Panc1 (cell line): ENCODE measurements at regions not wholly inside any gene's neighbourhood (a gene's known extent, or its start where the extent isn't known, plus 50 kb on each side); places are given as distances from the start of the nearest gene placed in this dataset.

Experiments
- ATAC-seq: fragments of 200-7000 bp; cut with Tn5 transposase; 2 replicates; pipeline ENCODE4 v1.9.1; 2020; ENCODE audit warnings: mild to moderate bottlenecking, moderate library complexity
- BruUV-seq: library from RNA; stranded (reverse); fragments of 400-500 nt; replicated peaks from 2 replicates; lab custom pipeline; 2021; lab: Mats Ljungman, UMichigan
- CTCF ChIA-PET: fragments of 300-600 bp; sonication (Branson Sonifier 250); formaldehyde crosslinking; loops from one replicate; lab custom pipeline; 2022; ENCODE audit warnings: antibody characterized with exemption; lab: Charles Lee
- POLR2A ChIA-PET: fragments of 300-600 bp; sonication (Branson Sonifier 250); formaldehyde crosslinking; loops from one replicate; lab custom pipeline; 2022; ENCODE audit warnings: antibody characterized with exemption; lab: Charles Lee
- DNase-seq: peaks from one replicate; pipeline ENCODE4 v3.0.0-alpha.2; 2010; ENCODE audit warnings: low read depth, low spot score
- H3K27ac ChIP-seq: 2 replicates; pipeline ENCODE4 v1.5.1; 2011; ENCODE audit warnings: mild to moderate bottlenecking, low read length, inconsistent platforms
- H3K27me3 ChIP-seq: fragments of 200-500 bp; sonication (Bioruptor generic); 2 replicates; pipeline ENCODE4 v1.6.0; 2014; ENCODE audit warnings: low read length, inconsistent platforms; ENCODE audit not compliant: control insufficient read depth, insufficient read depth
- H3K36me3 ChIP-seq: fragments of 200-500 bp; sonication (Bioruptor generic); 2 replicates; pipeline ENCODE4 v1.5.1; 2014; ENCODE audit warnings: inconsistent platforms, mild to moderate bottlenecking, low read length, moderate library complexity; ENCODE audit not compliant: control insufficient read depth, insufficient read depth
- H3K4me1 ChIP-seq: 2 replicates; pipeline ENCODE4 v1.5.1; 2011; ENCODE audit warnings: inconsistent platforms, mild to moderate bottlenecking, low read length, moderate library complexity; ENCODE audit not compliant: control insufficient read depth, insufficient read depth
- H3K4me3 ChIP-seq, 2 experiments: 2 replicates each; pipeline ENCODE4 v1.5.1; 2011 to 2012; ENCODE audit warnings: low read depth in 2 of 2, low read length in 2 of 2, mild to moderate bottlenecking in 2 of 2, inconsistent platforms in 1 of 2, moderate library complexity in 1 of 2
- H3K9me3 ChIP-seq: fragments of 200-500 bp; sonication (Bioruptor generic); 2 replicates; pipeline ENCODE4 v1.5.1; 2014; ENCODE audit warnings: low read depth, mild to moderate bottlenecking, inconsistent platforms, low read length, moderate library complexity; ENCODE audit not compliant: control insufficient read depth, insufficient read depth
- POLR2AphosphoS5 ChIP-seq: IDR thresholded peaks from 2 replicates; pipeline ENCODE4 v1.6.1; 2012; ENCODE audit warnings: mild to moderate bottlenecking, low read depth, low read length, moderate library complexity
- SIN3A ChIP-seq: IDR thresholded peaks from 2 replicates; pipeline ENCODE4 v1.6.1; 2012; ENCODE audit warnings: low read depth, mild to moderate bottlenecking, low read length, moderate library complexity, borderline replicate concordance; ENCODE audit not compliant: insufficient read depth
- TCF7L2 ChIP-seq: IDR thresholded peaks from 2 replicates; pipeline ENCODE4 v1.6.1; 2011; ENCODE audit warnings: mild to moderate bottlenecking, low read depth, low read length, inconsistent platforms
- in situ Hi-C: cut with HindIII; loops from 2 replicates; pipeline ENCODE4 v1.10.0; 2016; ENCODE audit warnings: low sequenced_read_pairs, low pct_unique_long_range_greater_than_20kb
- intact Hi-C: fragments of 100-400 bp; cut with micrococcal nuclease; formaldehyde crosslinking; loops from one replicate; pipeline ENCODE4 v1.10.0; 2022; ENCODE audit not compliant: unreplicated experiment
- TF ChIP-seq, protein P1 (sequence below), 2 experiments: IDR thresholded peaks; 2 replicates each; pipeline ENCODE4 v1.6.1; 2011 to 2012; ENCODE audit warnings: low read depth in 2 of 2, control low read depth in 1 of 2, low read length in 1 of 2, mild to moderate bottlenecking in 1 of 2, moderate library complexity in 1 of 2; ENCODE audit not compliant: insufficient read depth in 1 of 2
- TF ChIP-seq, protein P2 (sequence below): fragments of 450-650 bp; IDR thresholded peaks from 2 replicates; pipeline ENCODE4 v1.5.1; 2017; ENCODE audit warnings: mild to moderate bottlenecking

DNA sequence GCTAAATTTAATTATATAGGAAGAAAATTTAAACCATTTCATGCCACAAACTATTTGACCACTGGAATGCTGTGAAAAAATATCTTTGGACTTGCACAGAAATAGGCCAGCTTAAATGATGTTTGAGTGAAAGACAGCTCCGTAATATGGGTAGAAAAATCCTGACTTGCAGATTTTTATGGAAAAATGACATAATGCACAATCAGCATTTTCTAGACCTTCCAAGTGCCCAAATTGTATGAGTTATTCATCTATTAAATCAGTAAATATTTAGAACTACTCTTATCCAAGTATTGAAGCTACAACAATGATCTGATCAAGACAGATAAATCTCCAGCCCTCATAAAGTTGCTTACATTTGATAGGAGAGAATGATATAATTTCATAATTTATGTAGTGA lies 691.1 kb upstream of the DDX18 start:
- CTCF ChIA-PET = no interaction called here
- no peaks in the 10 kb centered on the region for H3K36me3 ChIP-seq
- intact Hi-C loops (no loop called here), in situ Hi-C loops (no loop called here)
- H3K4me3 ChIP-seq = no peak overlapping the region
- H3K4me1 ChIP-seq = no peaks in the 10 kb centered on the region
- TF ChIP-seq, protein P1, sequence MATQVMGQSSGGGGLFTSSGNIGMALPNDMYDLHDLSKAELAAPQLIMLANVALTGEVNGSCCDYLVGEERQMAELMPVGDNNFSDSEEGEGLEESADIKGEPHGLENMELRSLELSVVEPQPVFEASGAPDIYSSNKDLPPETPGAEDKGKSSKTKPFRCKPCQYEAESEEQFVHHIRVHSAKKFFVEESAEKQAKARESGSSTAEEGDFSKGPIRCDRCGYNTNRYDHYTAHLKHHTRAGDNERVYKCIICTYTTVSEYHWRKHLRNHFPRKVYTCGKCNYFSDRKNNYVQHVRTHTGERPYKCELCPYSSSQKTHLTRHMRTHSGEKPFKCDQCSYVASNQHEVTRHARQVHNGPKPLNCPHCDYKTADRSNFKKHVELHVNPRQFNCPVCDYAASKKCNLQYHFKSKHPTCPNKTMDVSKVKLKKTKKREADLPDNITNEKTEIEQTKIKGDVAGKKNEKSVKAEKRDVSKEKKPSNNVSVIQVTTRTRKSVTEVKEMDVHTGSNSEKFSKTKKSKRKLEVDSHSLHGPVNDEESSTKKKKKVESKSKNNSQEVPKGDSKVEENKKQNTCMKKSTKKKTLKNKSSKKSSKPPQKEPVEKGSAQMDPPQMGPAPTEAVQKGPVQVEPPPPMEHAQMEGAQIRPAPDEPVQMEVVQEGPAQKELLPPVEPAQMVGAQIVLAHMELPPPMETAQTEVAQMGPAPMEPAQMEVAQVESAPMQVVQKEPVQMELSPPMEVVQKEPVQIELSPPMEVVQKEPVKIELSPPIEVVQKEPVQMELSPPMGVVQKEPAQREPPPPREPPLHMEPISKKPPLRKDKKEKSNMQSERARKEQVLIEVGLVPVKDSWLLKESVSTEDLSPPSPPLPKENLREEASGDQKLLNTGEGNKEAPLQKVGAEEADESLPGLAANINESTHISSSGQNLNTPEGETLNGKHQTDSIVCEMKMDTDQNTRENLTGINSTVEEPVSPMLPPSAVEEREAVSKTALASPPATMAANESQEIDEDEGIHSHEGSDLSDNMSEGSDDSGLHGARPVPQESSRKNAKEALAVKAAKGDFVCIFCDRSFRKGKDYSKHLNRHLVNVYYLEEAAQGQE (IDR thresholded peaks at IDR 0.05; ENCODE audit: insufficient read depth in 1 of 2, low read depth in 2 of 2, low read length in 1 of 2) = no peak
- TF ChIP-seq, protein P2, sequence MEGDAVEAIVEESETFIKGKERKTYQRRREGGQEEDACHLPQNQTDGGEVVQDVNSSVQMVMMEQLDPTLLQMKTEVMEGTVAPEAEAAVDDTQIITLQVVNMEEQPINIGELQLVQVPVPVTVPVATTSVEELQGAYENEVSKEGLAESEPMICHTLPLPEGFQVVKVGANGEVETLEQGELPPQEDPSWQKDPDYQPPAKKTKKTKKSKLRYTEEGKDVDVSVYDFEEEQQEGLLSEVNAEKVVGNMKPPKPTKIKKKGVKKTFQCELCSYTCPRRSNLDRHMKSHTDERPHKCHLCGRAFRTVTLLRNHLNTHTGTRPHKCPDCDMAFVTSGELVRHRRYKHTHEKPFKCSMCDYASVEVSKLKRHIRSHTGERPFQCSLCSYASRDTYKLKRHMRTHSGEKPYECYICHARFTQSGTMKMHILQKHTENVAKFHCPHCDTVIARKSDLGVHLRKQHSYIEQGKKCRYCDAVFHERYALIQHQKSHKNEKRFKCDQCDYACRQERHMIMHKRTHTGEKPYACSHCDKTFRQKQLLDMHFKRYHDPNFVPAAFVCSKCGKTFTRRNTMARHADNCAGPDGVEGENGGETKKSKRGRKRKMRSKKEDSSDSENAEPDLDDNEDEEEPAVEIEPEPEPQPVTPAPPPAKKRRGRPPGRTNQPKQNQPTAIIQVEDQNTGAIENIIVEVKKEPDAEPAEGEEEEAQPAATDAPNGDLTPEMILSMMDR = no peak
- TF ChIP-seq POLR2AphosphoS5 = no peak
- TF ChIP-seq SIN3A = no peak
- no peak for TF ChIP-seq TCF7L2
- H3K27me3 ChIP-seq = no peaks in the 10 kb centered on the region
- ATAC-seq = no peak
- DNase-seq = no peak
- H3K9me3 ChIP-seq = peaks cover 3% of the 10 kb centered on the region; the same call in 1 of the 2 replicates
- H3K27ac ChIP-seq = no peak overlapping the region
- POLR2A ChIA-PET = no interaction called here
- BruUV-seq = no TSS peak

DNA sequence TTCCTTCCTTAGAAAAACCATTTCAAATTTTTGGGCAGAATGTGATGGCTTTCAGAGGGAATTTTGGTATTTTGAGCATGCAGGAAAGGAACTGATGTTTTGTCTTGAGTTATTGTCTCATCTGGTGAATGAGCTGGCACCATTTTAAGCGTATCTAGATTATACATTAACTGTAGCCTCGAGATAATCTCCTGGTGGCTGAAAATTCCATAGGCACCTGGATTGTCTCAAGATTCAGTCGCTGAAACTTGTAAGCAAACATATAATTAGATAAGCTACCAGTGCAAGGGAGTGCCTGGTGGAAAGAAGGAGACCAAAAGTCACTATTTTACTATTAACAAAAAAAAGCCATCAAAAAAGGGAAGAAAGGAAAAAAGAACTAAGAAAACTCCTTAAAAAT lies 687.8 kb upstream of the DDX18 start:
- no TSS peak for BruUV-seq
- ChIA-PET POLR2A (no interaction called here), CTCF (no interaction called here)
- Histone ChIP-seq H3K4me1 (no peaks in the 10 kb centered on the region), H3K27me3 (no peaks in the 10 kb centered on the region), H3K27ac (no peak overlapping the region), H3K4me3 (no peak overlapping the region), H3K36me3 (no peaks in the 10 kb centered on the region), H3K9me3 (peaks cover 3% of the 10 kb centered on the region; the same call in 1 of the 2 replicates)
- no peak for TF ChIP-seq TCF7L2
- in situ Hi-C loops (no loop called here), intact Hi-C loops (no loop called here)
- ATAC-seq (no peak), DNase-seq (no peak)

DNA sequence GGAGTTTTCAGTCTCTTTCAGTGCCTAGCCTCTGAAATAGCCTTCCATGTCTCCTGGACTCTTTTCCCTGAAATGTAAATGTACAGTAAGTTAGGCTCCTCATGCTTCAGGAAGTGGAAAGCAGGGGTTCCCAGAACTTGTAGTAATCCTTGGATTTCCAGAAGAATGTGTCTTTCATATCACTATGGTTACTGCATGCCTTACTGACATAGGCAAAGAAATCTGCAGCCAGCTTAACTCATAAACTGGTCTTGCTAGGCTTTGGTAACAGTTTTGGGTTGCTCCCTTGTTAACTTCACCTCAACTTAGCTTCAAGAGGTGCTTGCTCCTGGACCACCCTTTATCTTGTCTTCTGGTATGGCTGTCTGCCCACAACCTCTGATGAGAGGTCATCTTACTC lies 686.8 kb upstream of the DDX18 start:
- no peak overlapping the region for H3K4me3 ChIP-seq
- ATAC-seq = no peak
- no peaks in the 10 kb centered on the region for H3K4me1 ChIP-seq
- DNase-seq = no peak
- in situ Hi-C loops (no loop called here), intact Hi-C loops (no loop called here)
- no TSS peak for BruUV-seq
- H3K9me3 ChIP-seq = peaks cover 3% of the 10 kb centered on the region; the same call in 1 of the 2 replicates
- TF ChIP-seq, protein P2 = no peak
- TF ChIP-seq SIN3A (no peak), POLR2AphosphoS5 (no peak), TCF7L2 (no peak)
- TF ChIP-seq, protein P1 (IDR thresholded peaks at IDR 0.05; ENCODE audit: insufficient read depth in 1 of 2, low read depth in 2 of 2, low read length in 1 of 2) = no peak
- POLR2A ChIA-PET = no interaction called here
- no peaks in the 10 kb centered on the region for H3K36me3 ChIP-seq
- no peaks in the 10 kb centered on the region for H3K27me3 ChIP-seq
- no peak overlapping the region for H3K27ac ChIP-seq
- CTCF ChIA-PET = no interaction called here
